Kidney epithelial cell (primary cell): ENCODE measurements at regions not wholly inside any gene's neighbourhood (a gene's known extent, or its start where the extent isn't known, plus 50 kb on each side); places are given as distances from the start of the nearest gene placed in this dataset.
A peak's percentile ranks its signal among the peaks of the same experiment; 100 is the strongest.

Source experiments
- DNase-seq: peaks from one replicate; pipeline ENCODE4 v3.0.0-alpha.2; 2010; ENCODE audit warnings: low read depth
- H3K27me3 ChIP-seq: 2 replicates; pipeline ENCODE4 v1.6.0; 2011; ENCODE audit warnings: low read length; ENCODE audit not compliant: control insufficient read depth, insufficient read depth
- H3K36me3 ChIP-seq: 2 replicates; pipeline ENCODE4 v1.5.1; 2011; ENCODE audit warnings: low read length; ENCODE audit not compliant: control insufficient read depth, insufficient read depth
- H3K4me3 ChIP-seq: 2 replicates; pipeline ENCODE4 v1.5.1; 2011; ENCODE audit warnings: low read depth, mild to moderate bottlenecking, control low read depth, low read length
- CTCF ChIP-seq: IDR thresholded peaks from 2 replicates; pipeline ENCODE4 v1.5.1; 2011; ENCODE audit warnings: mild to moderate bottlenecking, moderate library complexity, low read length, control low read depth, inconsistent platforms; ENCODE audit not compliant: insufficient read depth, poor library complexity, severe bottlenecking

- H3K27me3 ChIP-seq: no peaks in the 10 kb centered on the region
- TF ChIP-seq CTCF: no peak
- no peaks in the 10 kb centered on the region for H3K36me3 ChIP-seq
- no peak overlapping the region for H3K4me3 ChIP-seq
- DNase-seq: no peak
Measured at GRCh38 chr3:106719077-106719476, 658.2 kb upstream of the CCDC54 start.

- H3K36me3 ChIP-seq: no peaks in the 10 kb centered on the region
- no peak overlapping the region for H3K4me3 ChIP-seq
- no peak for TF ChIP-seq CTCF
- no peaks in the 10 kb centered on the region for H3K27me3 ChIP-seq
- no peak for DNase-seq
Measured at GRCh38 chr3:106719583-106719982, 657.7 kb upstream of the CCDC54 start.

DNA sequence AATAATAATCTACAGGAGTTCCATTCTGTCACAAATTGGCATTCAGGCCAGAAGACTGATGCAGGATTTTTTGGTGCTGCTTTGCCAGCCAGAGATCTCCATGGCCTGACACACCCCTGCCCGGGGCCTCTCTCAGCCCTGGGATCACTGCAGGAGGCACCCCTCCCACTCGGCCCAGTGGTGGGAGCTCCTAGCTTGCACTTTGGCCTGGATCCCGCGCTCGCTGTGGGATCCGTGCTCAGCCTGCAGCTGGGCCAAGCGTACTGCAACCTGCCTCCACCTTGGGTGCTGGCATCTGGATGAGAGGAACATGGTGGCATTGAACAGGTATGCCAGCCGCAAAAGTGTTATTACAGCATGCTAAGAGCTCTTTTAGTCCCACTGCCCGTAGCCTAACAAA lies 656.7 kb upstream of the CCDC54 start:
- Histone ChIP-seq H3K36me3 (no peaks in the 10 kb centered on the region), H3K27me3 (no peaks in the 10 kb centered on the region), H3K4me3 (no peak overlapping the region)
- DNase-seq: no peak
- no peak for TF ChIP-seq CTCF

GRCh38 chr3:106725566-106725965 lies 651.7 kb upstream of the CCDC54 start:
- no peak for TF ChIP-seq CTCF
- no peak for DNase-seq
- H3K4me3 ChIP-seq: no peak overlapping the region
- H3K36me3 ChIP-seq: no peaks in the 10 kb centered on the region
- no peaks in the 10 kb centered on the region for H3K27me3 ChIP-seq

DNA sequence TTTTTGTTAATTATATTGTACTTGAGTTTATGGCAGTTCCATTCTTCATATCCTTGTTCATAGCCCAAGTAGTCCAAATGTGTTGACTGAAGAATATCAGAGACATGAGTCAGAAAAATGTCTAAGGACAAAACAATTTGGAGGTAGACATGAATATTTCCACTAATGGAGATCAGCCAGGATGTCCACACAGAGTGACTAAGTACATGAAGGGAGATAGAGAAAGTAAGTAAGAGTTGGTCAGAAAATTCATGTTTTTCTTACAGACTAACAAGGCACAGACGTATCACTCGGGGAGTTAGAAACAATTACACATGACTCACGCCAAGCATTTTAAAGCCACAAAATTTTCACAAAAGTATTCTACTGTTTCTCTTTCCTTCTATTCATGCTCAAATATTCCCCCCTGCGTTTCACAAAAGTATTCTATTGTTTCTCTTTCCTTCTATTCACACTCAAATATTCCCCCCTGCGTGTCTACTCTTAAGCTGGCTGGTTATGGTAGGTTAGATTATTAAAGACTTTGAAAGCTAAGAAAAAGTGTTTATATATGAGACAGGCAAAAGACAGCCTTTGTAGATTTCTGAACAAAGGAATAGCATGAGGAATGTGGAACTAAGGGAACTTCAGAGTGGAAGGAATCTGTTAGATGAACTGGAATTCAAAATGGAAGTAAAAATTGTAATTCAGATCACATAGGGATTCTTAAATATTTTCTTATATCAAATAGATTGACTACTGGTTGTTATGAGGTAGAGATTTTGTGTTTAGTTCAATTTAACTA lies 648.7 kb upstream of the CCDC54 start:
- Histone ChIP-seq H3K4me3 (no peak overlapping the region), H3K36me3 (no peaks in the 10 kb centered on the region), H3K27me3 (no peaks in the 10 kb centered on the region)
- peak; percentile 96 for DNase-seq
- no peak for TF ChIP-seq CTCF

GRCh38 chr3:106729481-106729880 lies 647.8 kb upstream of the CCDC54 start:
- no peak for DNase-seq
- TF ChIP-seq CTCF: no peak

More at GRCh38 chr3:106729481-106729880, 647.8 kb upstream of the CCDC54 start:
- Histone ChIP-seq H3K36me3 (no peaks in the 10 kb centered on the region), H3K27me3 (no peaks in the 10 kb centered on the region), H3K4me3 (no peak overlapping the region)
